Esophagus (tissue), 2 donors: ENCODE measurements at regions not wholly inside any gene's neighbourhood (a gene's known extent, or its start where the extent isn't known, plus 50 kb on each side); places are given as distances from the start of the nearest gene placed in this dataset.

ENCODE experiments used
- H3K27ac ChIP-seq, 2 donors: one replicate each; pipeline ENCODE4 v1.5.1; 2013; ENCODE audit warnings: low read depth in 2 of 2, mild to moderate bottlenecking in 2 of 2, inconsistent platforms in 1 of 2, low read length in 1 of 2, moderate library complexity in 1 of 2
- H3K27me3 ChIP-seq, 2 donors: one replicate each; pipeline ENCODE4 v1.6.1; 2013; ENCODE audit warnings: low read length in 2 of 2, control low read depth in 1 of 2, mild to moderate bottlenecking in 1 of 2; ENCODE audit not compliant: insufficient read depth in 2 of 2, control insufficient read depth in 1 of 2
- H3K36me3 ChIP-seq, 2 donors: one replicate each; pipeline ENCODE4 v1.6.1; 2013; ENCODE audit warnings: low read length in 1 of 2; ENCODE audit not compliant: control insufficient read depth in 2 of 2, insufficient read depth in 2 of 2
- H3K4me1 ChIP-seq, 2 donors: one replicate each; pipeline ENCODE4 v1.6.1; 2013; ENCODE audit warnings: low read length in 1 of 2; ENCODE audit not compliant: control insufficient read depth in 2 of 2, insufficient read depth in 2 of 2
- H3K4me3 ChIP-seq, 2 donors: one replicate each; pipeline ENCODE4 v1.5.1; 2013; ENCODE audit warnings: low read length in 2 of 2, mild to moderate bottlenecking in 2 of 2, low read depth in 1 of 2, moderate library complexity in 1 of 2
- H3K9me3 ChIP-seq, 2 donors: one replicate each; pipeline ENCODE4 v1.6.1; 2013; ENCODE audit warnings: mild to moderate bottlenecking in 2 of 2, low read depth in 1 of 2, low read length in 1 of 2, moderate library complexity in 1 of 2; ENCODE audit not compliant: control insufficient read depth in 2 of 2, insufficient read depth in 1 of 2
- WGBS, 2 donors: extraction: QIAGEN DNeasy Blood & Tissue Kit; methylation state at CpG; one replicate each; pipeline ENCODE4 v1.1.7; 2013; 5-methylcytosine and 5-hydroxymethylcytosine counted together
- donor health status: healthy with polysubstance abuse.
- donor health status: Bipolar disorder and iron deficiency.

DNA sequence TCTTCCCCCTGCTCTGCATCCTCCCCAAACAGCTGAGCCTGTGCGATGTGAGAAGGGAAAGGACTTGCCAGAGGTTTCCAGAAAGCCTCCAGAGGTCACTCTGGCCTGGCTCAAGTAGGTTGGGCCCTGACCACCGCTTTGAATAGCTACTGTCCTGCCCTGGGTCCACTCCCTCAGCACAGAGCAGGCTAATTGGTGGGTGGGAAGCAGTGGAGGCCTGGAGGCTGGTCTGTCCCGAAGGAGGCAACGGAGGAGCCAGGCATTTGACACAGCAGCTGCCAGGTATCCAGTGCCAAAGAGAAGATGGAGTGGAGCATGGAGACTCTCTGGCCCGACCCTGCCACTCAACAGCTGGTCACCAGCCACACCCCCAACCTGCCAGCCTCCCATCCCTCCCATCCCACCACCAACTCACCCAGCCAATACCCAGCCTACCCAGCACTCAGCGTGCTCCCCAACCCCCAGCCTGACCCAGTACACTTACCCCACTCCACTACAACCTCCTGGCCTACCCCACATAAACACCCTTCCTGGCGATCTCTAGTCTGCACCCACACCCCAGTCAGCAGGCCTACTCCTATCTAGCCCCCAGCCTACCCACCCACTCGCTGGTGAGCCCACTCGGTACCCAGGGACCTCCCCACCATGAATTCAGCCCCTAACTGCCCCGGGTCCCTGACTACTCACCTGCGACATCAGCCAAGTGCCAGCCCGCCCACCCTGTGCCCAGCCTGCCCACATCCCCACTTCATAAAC, 64.6 kb upstream of the COL13A1 start:
- H3K27ac ChIP-seq: no peak overlapping the region
- H3K4me1 ChIP-seq: peaks cover 7 to 23% of the 10 kb centered on the region in 2 donors
- 83 to 85% methylated on average over 12 of the region's 12 CpGs for WGBS, 2 donors
- no peaks in the 10 kb centered on the region for H3K27me3 ChIP-seq
- H3K9me3 ChIP-seq: no peaks in the 10 kb centered on the region
- no peak overlapping the region for H3K4me3 ChIP-seq
- no peaks in the 10 kb centered on the region for H3K36me3 ChIP-seq

DNA sequence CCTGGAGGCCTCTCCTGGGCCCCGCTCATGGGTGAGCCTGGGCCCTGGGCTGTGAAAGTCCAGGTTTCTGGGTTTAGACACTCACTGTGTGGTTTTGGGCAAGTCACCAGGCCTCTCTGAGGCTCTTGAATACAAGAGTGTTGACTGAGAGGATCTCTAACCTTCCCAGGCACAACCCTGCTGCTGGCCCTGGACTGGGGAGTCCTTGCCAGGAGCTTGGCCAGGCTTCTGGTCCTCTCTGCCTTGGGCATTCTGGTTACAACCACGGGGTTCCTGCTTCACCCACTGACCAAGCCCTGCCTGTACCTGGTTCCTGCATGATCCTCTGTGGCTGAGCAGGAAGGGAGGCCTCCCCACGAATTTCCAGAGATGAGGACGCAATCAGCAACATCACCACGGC, 63.6 kb upstream of the COL13A1 start:
- no peaks in the 10 kb centered on the region for H3K27me3 ChIP-seq
- H3K4me1 ChIP-seq: peaks cover 7 to 16% of the 10 kb centered on the region in 2 donors
- no peak overlapping the region for H3K27ac ChIP-seq
- no peaks in the 10 kb centered on the region for H3K9me3 ChIP-seq
- WGBS, 2 donors: 73 to 77% methylated on average over 5 of the region's 5 CpGs
- H3K4me3 ChIP-seq: no peak overlapping the region
- no peaks in the 10 kb centered on the region for H3K36me3 ChIP-seq

DNA sequence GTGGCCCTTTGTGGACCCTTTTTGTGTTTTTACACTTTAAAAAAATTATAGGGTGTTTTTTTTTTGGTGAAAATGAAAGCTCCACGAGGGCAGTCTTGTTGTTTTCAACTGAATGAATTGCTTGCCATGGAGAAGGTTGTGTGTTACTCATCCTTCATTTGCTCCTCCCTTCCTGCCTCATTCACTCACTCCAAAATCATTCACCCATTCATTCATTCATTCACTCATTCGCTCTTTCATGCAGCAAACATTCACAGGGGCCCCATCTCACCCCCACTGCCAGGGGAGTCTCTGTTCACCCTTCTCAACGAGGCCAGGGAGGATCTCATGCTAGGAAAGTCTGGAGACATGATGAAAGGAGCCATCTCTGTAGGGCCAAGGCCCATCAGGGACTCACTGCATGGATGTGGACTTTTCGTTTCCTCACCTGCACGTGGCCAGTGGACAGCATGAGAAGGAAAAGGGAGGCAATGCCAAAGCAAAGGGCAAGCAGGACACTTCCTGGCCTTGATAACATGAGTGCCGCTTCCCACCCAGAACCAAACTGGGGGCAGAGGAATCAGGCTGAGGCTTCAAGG, 62.8 kb upstream of the COL13A1 start:
- H3K27ac ChIP-seq: no peak overlapping the region
- peaks cover 3 to 7% of the 10 kb centered on the region in 2 donors for H3K4me1 ChIP-seq
- 80 to 82% methylated on average over 6 of the region's 6 CpGs for WGBS, 2 donors
- no peak overlapping the region for H3K4me3 ChIP-seq
- H3K27me3 ChIP-seq: no peaks in the 10 kb centered on the region
- no peaks in the 10 kb centered on the region for H3K9me3 ChIP-seq
- no peaks in the 10 kb centered on the region for H3K36me3 ChIP-seq

DNA sequence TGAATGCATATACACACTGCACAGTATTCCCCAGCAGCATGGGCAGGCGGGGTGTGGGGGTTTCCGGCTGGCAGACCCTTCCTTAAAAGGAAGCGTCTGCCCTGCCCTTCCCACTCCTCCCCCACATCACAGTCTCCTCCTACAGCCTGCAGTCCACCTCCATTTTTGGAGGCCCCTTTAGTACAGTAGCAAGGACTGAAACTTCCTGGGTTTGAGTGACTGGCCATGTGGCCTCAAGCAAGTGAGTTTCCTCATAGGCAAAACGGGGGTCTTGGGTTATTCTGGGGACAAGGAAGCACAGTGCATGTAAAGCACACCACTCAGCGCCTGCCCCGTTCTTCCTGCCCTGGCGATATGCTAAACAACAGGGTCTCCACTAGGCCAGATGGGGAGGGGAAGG, 62.1 kb upstream of the COL13A1 start:
- Histone ChIP-seq H3K27me3 (no peaks in the 10 kb centered on the region), H3K4me1 (peaks cover 0 to 3% of the 10 kb centered on the region in 2 donors), H3K27ac (no peak overlapping the region), H3K9me3 (no peaks in the 10 kb centered on the region), H3K36me3 (no peaks in the 10 kb centered on the region), H3K4me3 (no peak overlapping the region)
- 77 to 78% methylated on average over 7 of the region's 7 CpGs for WGBS, 2 donors

- H3K9me3 ChIP-seq: no peaks in the 10 kb centered on the region
- H3K4me1 ChIP-seq: no peaks in the 10 kb centered on the region
- 88 to 89% methylated on average over 3 of the region's 3 CpGs for WGBS, 2 donors
- H3K4me3 ChIP-seq: no peak overlapping the region
- no peaks in the 10 kb centered on the region for H3K36me3 ChIP-seq
- no peak overlapping the region for H3K27ac ChIP-seq
- no peaks in the 10 kb centered on the region for H3K27me3 ChIP-seq
Measured at GRCh38 chr10:69740126-69740525, 61.6 kb upstream of the COL13A1 start.

GRCh38 chr10:69741252-69741651, 60.5 kb upstream of the COL13A1 start:
- Histone ChIP-seq H3K4me1 (no peaks in the 10 kb centered on the region), H3K4me3 (no peak overlapping the region), H3K9me3 (no peaks in the 10 kb centered on the region), H3K36me3 (no peaks in the 10 kb centered on the region), H3K27ac (no peak overlapping the region), H3K27me3 (no peaks in the 10 kb centered on the region)
- WGBS, 2 donors: 86 to 87% methylated on average over 1 of the region's 1 CpG

GRCh38 chr10:69741671-69742355, 59.9 kb upstream of the COL13A1 start:
- Histone ChIP-seq H3K27me3 (no peaks in the 10 kb centered on the region), H3K27ac (no peak overlapping the region), H3K9me3 (no peaks in the 10 kb centered on the region), H3K4me1 (no peaks in the 10 kb centered on the region), H3K36me3 (no peaks in the 10 kb centered on the region), H3K4me3 (no peak overlapping the region)
- WGBS, 2 donors: 71 to 72% methylated on average over 5 of the region's 5 CpGs

DNA sequence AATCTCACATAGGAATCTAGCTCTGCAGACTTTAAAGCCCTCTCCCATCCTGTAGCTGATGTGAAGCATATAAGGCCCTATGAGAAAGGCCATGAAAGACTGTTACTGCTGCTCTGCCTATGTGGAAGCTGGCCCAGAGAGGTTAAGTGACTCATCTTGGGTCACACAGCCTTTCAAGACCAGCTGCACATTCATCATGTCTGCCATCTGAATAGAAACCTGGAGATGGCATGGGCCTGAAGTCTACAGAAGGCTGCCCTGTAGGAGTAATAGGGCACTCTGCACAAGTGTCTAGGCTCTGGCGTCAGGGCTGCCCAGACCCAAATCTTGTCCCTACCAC, 59.4 kb upstream of the COL13A1 start:
- Histone ChIP-seq H3K27me3 (no peaks in the 10 kb centered on the region), H3K4me1 (no peaks in the 10 kb centered on the region), H3K4me3 (no peak overlapping the region), H3K36me3 (no peaks in the 10 kb centered on the region), H3K9me3 (no peaks in the 10 kb centered on the region), H3K27ac (no peak overlapping the region)
- WGBS, 2 donors: 90 to 96% methylated on average over 1 of the region's 1 CpG

DNA sequence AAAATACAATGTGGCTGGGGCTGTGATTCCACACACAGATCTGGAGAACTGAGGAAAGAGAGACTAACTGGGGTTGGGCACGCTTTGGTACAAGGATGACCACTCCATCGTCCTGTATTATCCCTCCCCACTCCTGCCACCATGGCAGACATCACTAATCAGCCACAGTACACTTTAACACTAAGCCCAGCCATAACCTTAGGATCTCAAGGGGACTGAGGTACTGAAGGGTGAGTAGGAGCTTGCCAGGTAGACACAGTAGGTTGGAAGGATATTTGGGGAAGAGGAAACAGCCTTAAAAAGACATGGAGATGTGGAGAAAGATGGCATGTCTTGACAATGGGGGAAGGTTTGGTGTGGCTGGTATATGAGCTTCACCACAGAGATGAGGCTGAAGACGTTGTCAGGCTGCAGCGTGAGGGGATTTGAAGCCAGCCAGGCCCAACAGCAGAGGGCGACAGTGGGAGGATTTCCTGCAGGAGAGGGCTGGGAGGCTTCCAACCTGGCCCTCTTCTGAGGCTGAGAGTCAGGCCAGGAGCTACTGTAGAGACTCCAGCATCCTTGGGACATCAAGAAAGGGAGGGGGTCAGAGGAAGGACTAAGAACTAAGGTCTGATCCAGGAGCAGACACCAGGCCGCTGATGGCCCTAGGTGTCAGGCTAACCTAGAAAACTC, 58.6 kb upstream of the COL13A1 start:
- WGBS, 2 donors: 71 to 78% methylated on average over 6 of the region's 6 CpGs
- Histone ChIP-seq H3K4me1 (no peaks in the 10 kb centered on the region), H3K27ac (no peak overlapping the region)

More for the DNA sequence above, 58.6 kb upstream of the COL13A1 start:
- H3K27me3 ChIP-seq: no peaks in the 10 kb centered on the region
- H3K9me3 ChIP-seq: no peaks in the 10 kb centered on the region
- no peaks in the 10 kb centered on the region for H3K36me3 ChIP-seq
- no peak overlapping the region for H3K4me3 ChIP-seq
